Natural killer cell (primary cell): ENCODE measurements at regions not wholly inside any gene's neighbourhood (a gene's known extent, or its start where the extent isn't known, plus 50 kb on each side); places are given as distances from the start of the nearest gene placed in this dataset.

Experiments used
- ATAC-seq, 3 donors: fragments of 150-1000 bp in 2 of 3; fragments of 200-7000 bp in 1 of 3; cut with Tn5 transposase; 1 replicate in 1 of 3; 2 replicates in 2 of 3; pipeline ENCODE4 v1.10.0; 2021; ENCODE audit warnings: mild to moderate bottlenecking in 2 of 3, moderate library complexity in 2 of 3
- DNase-seq, 2 donors: peaks; one replicate each; pipeline versions ENCODE4 v3.0.0 to v3.0.0-alpha.2; 2013 to 2021; ENCODE audit warnings: mixed read lengths in 1 of 2
- H3K27ac ChIP-seq: one replicate; pipeline ENCODE4 v1.5.1; 2013; ENCODE audit warnings: mild to moderate bottlenecking, low read length
- H3K27me3 ChIP-seq: one replicate; pipeline ENCODE4 v1.6.1; 2013; ENCODE audit warnings: low read length; ENCODE audit not compliant: control insufficient read depth, insufficient read depth
- H3K36me3 ChIP-seq: one replicate; pipeline ENCODE4 v1.6.1; 2013; ENCODE audit warnings: low read length; ENCODE audit not compliant: control insufficient read depth, insufficient read depth
- H3K4me1 ChIP-seq: one replicate; pipeline ENCODE4 v1.6.1; 2013; ENCODE audit warnings: low read length; ENCODE audit not compliant: control insufficient read depth, insufficient read depth
- H3K4me3 ChIP-seq: one replicate; pipeline ENCODE4 v1.5.1; 2013; ENCODE audit warnings: low read length
- H3K9me3 ChIP-seq: one replicate; pipeline ENCODE4 v1.6.1; 2013; ENCODE audit warnings: low read length; ENCODE audit not compliant: control insufficient read depth, insufficient read depth
- H3K27ac Mint-ChIP-seq, 2 donors: one replicate each; pipeline ENCODE4 v1.8.0; 2022; ENCODE audit warnings: mild to moderate bottlenecking in 2 of 2, mixed read lengths in 2 of 2, moderate library complexity in 1 of 2
- H3K27me3 Mint-ChIP-seq, 2 donors: one replicate each; pipeline ENCODE4 v1.8.0; 2022; ENCODE audit warnings: low read depth in 2 of 2, mixed read lengths in 2 of 2
- H3K36me3 Mint-ChIP-seq: one replicate; pipeline ENCODE4 v1.8.0; 2022; ENCODE audit warnings: mixed read lengths
- H3K4me1 Mint-ChIP-seq, 2 donors: one replicate each; pipeline ENCODE4 v1.8.0; 2022; ENCODE audit warnings: mixed read lengths in 2 of 2
- H3K4me3 Mint-ChIP-seq: one replicate; pipeline ENCODE4 v1.8.0; 2022; ENCODE audit warnings: mild to moderate bottlenecking, moderate library complexity, mixed read lengths
- H3K9me3 Mint-ChIP-seq, 2 donors: one replicate each; pipeline ENCODE4 v1.8.0; 2022; ENCODE audit warnings: mixed read lengths in 2 of 2
- WGBS: methylation state at CpG from one replicate; pipeline ENCODE4 v1.1.7; 2013; ENCODE audit warnings: missing lambda C conversion rate; ENCODE audit not compliant: insufficient coverage; 5-methylcytosine and 5-hydroxymethylcytosine counted together
- intact Hi-C: fragments of 100-400 bp; cut with micrococcal nuclease; formaldehyde crosslinking; loops from one replicate; pipeline ENCODE4 v1.14.2; 2022
- TF ChIP-seq, protein P1 (sequence below): fragments of 200-600 bp; IDR thresholded peaks from one replicate; pipeline ENCODE4 v1.8.0; 2022; ENCODE audit warnings: antibody characterized with exemption

DNA sequence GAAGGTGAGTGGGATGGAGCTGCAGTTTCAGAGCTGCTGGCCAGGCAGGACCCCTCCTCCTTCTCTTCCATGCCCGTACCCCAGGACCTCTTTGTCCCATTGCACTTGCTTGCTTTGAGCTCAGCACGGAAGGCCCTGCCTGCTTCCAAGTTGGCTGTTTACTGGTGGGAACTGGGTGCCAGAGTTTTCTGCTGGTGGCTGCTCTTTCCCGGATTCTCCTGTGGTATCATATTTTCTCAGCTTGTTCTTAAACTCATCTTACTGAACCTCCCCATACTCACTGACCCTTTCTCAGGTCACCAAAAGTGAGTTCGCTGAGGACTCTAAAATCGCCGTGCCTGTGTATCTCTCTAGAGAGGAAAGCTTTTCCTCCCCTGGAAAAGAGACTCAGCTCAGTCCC lies 297.7 kb upstream of the TNP1 start:
- Mint-ChIP-seq H3K27ac (no peak overlapping the region), H3K9me3 (no peaks in the 10 kb centered on the region), H3K36me3 (no peaks in the 10 kb centered on the region), H3K4me3 (no peak overlapping the region), H3K4me1 (peaks cover 16% of the 10 kb centered on the region in 2 donors), H3K27me3 (peaks cover 16 to 27% of the 10 kb centered on the region in 2 donors)
- H3K27ac ChIP-seq = no peak overlapping the region
- DNase-seq (no peak), ATAC-seq (no peak)
- no peak overlapping the region for H3K4me3 ChIP-seq
- H3K27me3 ChIP-seq = peaks cover 4% of the 10 kb centered on the region
- intact Hi-C loops = no loop called here
- no peaks in the 10 kb centered on the region for H3K36me3 ChIP-seq
- no peaks in the 10 kb centered on the region for H3K9me3 ChIP-seq
- TF ChIP-seq, protein P1, sequence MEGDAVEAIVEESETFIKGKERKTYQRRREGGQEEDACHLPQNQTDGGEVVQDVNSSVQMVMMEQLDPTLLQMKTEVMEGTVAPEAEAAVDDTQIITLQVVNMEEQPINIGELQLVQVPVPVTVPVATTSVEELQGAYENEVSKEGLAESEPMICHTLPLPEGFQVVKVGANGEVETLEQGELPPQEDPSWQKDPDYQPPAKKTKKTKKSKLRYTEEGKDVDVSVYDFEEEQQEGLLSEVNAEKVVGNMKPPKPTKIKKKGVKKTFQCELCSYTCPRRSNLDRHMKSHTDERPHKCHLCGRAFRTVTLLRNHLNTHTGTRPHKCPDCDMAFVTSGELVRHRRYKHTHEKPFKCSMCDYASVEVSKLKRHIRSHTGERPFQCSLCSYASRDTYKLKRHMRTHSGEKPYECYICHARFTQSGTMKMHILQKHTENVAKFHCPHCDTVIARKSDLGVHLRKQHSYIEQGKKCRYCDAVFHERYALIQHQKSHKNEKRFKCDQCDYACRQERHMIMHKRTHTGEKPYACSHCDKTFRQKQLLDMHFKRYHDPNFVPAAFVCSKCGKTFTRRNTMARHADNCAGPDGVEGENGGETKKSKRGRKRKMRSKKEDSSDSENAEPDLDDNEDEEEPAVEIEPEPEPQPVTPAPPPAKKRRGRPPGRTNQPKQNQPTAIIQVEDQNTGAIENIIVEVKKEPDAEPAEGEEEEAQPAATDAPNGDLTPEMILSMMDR = no peak
- 90% methylated on average over 6 of the region's 6 CpGs for WGBS
- H3K4me1 ChIP-seq = peaks cover 4% of the 10 kb centered on the region

DNA sequence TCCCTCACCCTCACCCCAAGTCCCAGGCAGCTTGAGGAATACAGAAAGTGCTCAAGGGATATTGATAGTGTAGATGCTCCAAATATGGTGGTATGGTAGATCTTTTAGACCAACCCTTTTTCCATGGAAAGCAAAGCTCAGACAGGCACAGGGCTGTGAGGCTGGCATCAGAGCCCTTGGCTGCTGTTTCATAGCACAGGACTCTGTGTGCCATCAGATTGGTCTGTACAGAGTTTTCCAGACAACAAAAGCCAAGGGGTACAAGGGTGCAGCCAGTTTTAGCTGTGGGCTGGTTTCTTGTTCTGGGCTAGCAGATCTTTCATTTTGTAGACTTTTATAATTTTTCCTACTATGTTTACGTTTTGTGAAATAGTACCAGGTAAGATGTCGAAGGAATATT lies 296.9 kb upstream of the TNP1 start:
- Histone ChIP-seq H3K4me3 (no peak overlapping the region), H3K27ac (no peak overlapping the region), H3K27me3 (peaks cover 4% of the 10 kb centered on the region), H3K4me1 (peaks cover 3% of the 10 kb centered on the region), H3K9me3 (no peaks in the 10 kb centered on the region), H3K36me3 (no peaks in the 10 kb centered on the region)
- H3K4me3 Mint-ChIP-seq = no peak overlapping the region
- H3K36me3 Mint-ChIP-seq = no peaks in the 10 kb centered on the region
- ATAC-seq = no peak
- H3K27me3 Mint-ChIP-seq = peaks cover 13 to 20% of the 10 kb centered on the region in 2 donors
- TF ChIP-seq, protein P1 = no peak
- intact Hi-C loops = no loop called here
- no peak overlapping the region for H3K27ac Mint-ChIP-seq
- peaks cover 8% of the 10 kb centered on the region in 2 donors for H3K4me1 Mint-ChIP-seq
- DNase-seq = no peak
- no CpG with 5 or more reads among the region's 2 CpGs for WGBS
- no peaks in the 10 kb centered on the region for H3K9me3 Mint-ChIP-seq

DNA sequence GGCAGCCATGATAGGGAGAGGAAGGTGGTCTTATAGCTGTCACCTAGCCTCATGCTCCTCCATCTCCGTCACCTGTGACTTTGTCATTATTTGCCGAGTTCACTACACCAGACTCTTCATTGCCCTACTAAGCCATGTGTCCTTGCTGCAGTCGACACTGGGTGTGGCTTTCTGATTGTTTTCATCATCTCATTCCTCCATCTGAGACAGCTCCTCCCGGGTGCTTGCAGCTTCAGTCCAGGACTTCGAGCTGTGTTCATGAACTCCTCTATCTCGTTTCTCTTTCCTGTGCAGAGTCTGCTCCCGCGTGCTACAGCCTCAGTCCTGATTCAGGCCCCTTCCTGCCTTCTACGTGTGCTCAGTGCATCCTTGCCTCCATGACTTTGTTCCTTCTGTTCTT lies 295.1 kb upstream of the TNP1 start:
- no peaks in the 10 kb centered on the region for H3K9me3 ChIP-seq
- no peaks in the 10 kb centered on the region for H3K27me3 ChIP-seq
- H3K4me3 Mint-ChIP-seq = no peak overlapping the region
- H3K36me3 ChIP-seq = no peaks in the 10 kb centered on the region
- DNase-seq = no peak
- no peak for ATAC-seq
- H3K27ac ChIP-seq = no peak overlapping the region
- peaks cover 8 to 10% of the 10 kb centered on the region in 2 donors for H3K27me3 Mint-ChIP-seq
- no peaks in the 10 kb centered on the region for H3K9me3 Mint-ChIP-seq
- H3K4me1 ChIP-seq = no peaks in the 10 kb centered on the region
- H3K4me1 Mint-ChIP-seq = no peaks in the 10 kb centered on the region
- H3K27ac Mint-ChIP-seq = no peak overlapping the region
- TF ChIP-seq, protein P1 = no peak
- no peak overlapping the region for H3K4me3 ChIP-seq
- H3K36me3 Mint-ChIP-seq = no peaks in the 10 kb centered on the region
- WGBS = 87% methylated on average over 9 of the region's 9 CpGs
- intact Hi-C loops = no loop called here

DNA sequence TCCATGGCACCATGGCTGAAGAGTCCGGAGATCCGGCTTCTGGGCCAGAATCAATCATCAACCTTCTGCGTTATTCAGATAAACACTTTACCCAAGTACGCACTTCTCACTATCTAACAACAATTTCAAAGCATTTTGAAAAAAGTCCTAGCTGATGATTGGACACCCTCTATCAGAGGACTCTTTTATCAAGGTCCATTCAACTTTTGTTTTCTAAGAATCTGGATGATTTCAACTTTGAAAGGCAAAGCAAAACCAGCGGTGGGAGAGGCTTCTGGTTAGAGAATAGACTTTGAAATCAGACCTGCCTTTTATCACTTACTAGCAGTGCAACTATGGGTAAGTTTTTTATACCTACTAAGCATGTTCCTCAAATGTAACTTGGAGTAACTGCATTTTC lies 293.6 kb upstream of the TNP1 start:
- Mint-ChIP-seq H3K9me3 (no peaks in the 10 kb centered on the region), H3K36me3 (no peaks in the 10 kb centered on the region), H3K27ac (no peak overlapping the region), H3K4me3 (no peak overlapping the region), H3K27me3 (peaks cover 8 to 13% of the 10 kb centered on the region in 2 donors), H3K4me1 (no peaks in the 10 kb centered on the region)
- Histone ChIP-seq H3K27ac (no peak overlapping the region), H3K36me3 (no peaks in the 10 kb centered on the region), H3K27me3 (no peaks in the 10 kb centered on the region), H3K4me1 (no peaks in the 10 kb centered on the region), H3K9me3 (no peaks in the 10 kb centered on the region), H3K4me3 (no peak overlapping the region)
- DNase-seq (no peak), ATAC-seq (no peak)
- WGBS = 97% methylated on average over 4 of the region's 5 CpGs
- intact Hi-C loops = no loop called here
- TF ChIP-seq, protein P1 = no peak
